H9 (cell line): ENCODE measurements at regions not wholly inside any gene's neighbourhood (a gene's known extent, or its start where the extent isn't known, plus 50 kb on each side); places are given as distances from the start of the nearest gene placed in this dataset.

ENCODE experiments used
- DNase-seq: peaks from one replicate; pipeline ENCODE4 v3.0.0-alpha.2; 2017
- H2AFZ ChIP-seq: one replicate; pipeline ENCODE4 v1.6.1; 2013; ENCODE audit warnings: mild to moderate bottlenecking, low read length, control low read depth, moderate library complexity
- H2AK5ac ChIP-seq: 2 replicates; pipeline ENCODE4 v1.6.1; 2013; ENCODE audit warnings: low read length, control low read depth, mixed read lengths; ENCODE audit not compliant: insufficient read length
- H2BK120ac ChIP-seq: one replicate; pipeline ENCODE4 v1.6.1; 2013; ENCODE audit warnings: low read depth, mild to moderate bottlenecking, low read length, control low read depth, inconsistent platforms; ENCODE audit not compliant: poor library complexity, severe bottlenecking
- H2BK12ac ChIP-seq: 2 replicates; pipeline ENCODE4 v1.6.1; 2013; ENCODE audit warnings: low read length, control low read depth, mixed read lengths, low read depth; ENCODE audit not compliant: insufficient read length
- H2BK15ac ChIP-seq: 2 replicates; pipeline ENCODE4 v1.6.1; 2013; ENCODE audit warnings: low read depth, low read length, control low read depth
- H2BK20ac ChIP-seq: one replicate; pipeline ENCODE4 v1.6.1; 2013; ENCODE audit warnings: low read depth, mild to moderate bottlenecking, low read length, control low read depth, inconsistent platforms; ENCODE audit not compliant: poor library complexity, severe bottlenecking
- H2BK5ac ChIP-seq: 2 replicates; pipeline ENCODE4 v1.6.1; 2013; ENCODE audit warnings: low read length, control low read depth, mixed read lengths; ENCODE audit not compliant: insufficient read length
- H3K14ac ChIP-seq: 2 replicates; pipeline ENCODE4 v1.6.1; 2013; ENCODE audit warnings: low read length, control low read depth; ENCODE audit not compliant: insufficient read depth
- H3K18ac ChIP-seq: 2 replicates; pipeline ENCODE4 v1.6.1; 2013; ENCODE audit warnings: low read depth, mild to moderate bottlenecking, mixed read lengths, low read length, control low read depth; ENCODE audit not compliant: insufficient read length
- H3K23ac ChIP-seq: 2 replicates; pipeline ENCODE4 v1.6.1; 2013; ENCODE audit warnings: low read length, control low read depth, mixed read lengths, low read depth; ENCODE audit not compliant: insufficient read length
- H3K23me2 ChIP-seq: 2 replicates; pipeline ENCODE4 v1.6.1; 2013; ENCODE audit warnings: low read depth, mild to moderate bottlenecking, mixed read lengths, low read length, control low read depth; ENCODE audit not compliant: insufficient read length, poor library complexity, severe bottlenecking
- H3K27ac ChIP-seq: 2 replicates; pipeline ENCODE4 v1.5.1; 2013; ENCODE audit warnings: low read length, control low read depth, mixed read lengths, low read depth; ENCODE audit not compliant: insufficient read length
- H3K27me3 ChIP-seq: 2 replicates; pipeline ENCODE4 v1.6.1; 2013; ENCODE audit warnings: low read length, control low read depth, inconsistent platforms; ENCODE audit not compliant: insufficient read depth
- H3K4ac ChIP-seq: 2 replicates; pipeline ENCODE4 v1.6.1; 2013; ENCODE audit warnings: low read depth, mild to moderate bottlenecking, control low read depth, inconsistent platforms, low read length, moderate library complexity
- H3K4me1 ChIP-seq: 2 replicates; pipeline ENCODE4 v1.6.1; 2013; ENCODE audit warnings: low read length, control low read depth, inconsistent platforms; ENCODE audit not compliant: insufficient read depth
- H3K4me2 ChIP-seq: 2 replicates; pipeline ENCODE4 v1.6.1; 2013; ENCODE audit warnings: low read length, control low read depth, mixed read lengths; ENCODE audit not compliant: insufficient read length, insufficient read depth
- H3K56ac ChIP-seq: 2 replicates; pipeline ENCODE4 v1.6.1; 2013; ENCODE audit warnings: low read depth, mild to moderate bottlenecking, mixed read lengths, low read length, control low read depth; ENCODE audit not compliant: insufficient read length
- H3K79me1 ChIP-seq: 2 replicates; pipeline ENCODE4 v1.6.1; 2013; ENCODE audit warnings: low read depth, mild to moderate bottlenecking, moderate library complexity, low read length, control low read depth, inconsistent platforms; ENCODE audit not compliant: insufficient read depth, poor library complexity, severe bottlenecking
- H3K79me2 ChIP-seq: 2 replicates; pipeline ENCODE4 v1.6.1; 2013; ENCODE audit warnings: low read length, control low read depth, inconsistent platforms; ENCODE audit not compliant: insufficient read depth
- H3K9ac ChIP-seq: 2 replicates; pipeline ENCODE4 v1.6.1; 2013; ENCODE audit warnings: low read length, control low read depth, mixed read lengths; ENCODE audit not compliant: insufficient read length; ENCODE audit errors: extremely low read depth
- H3K9me3 ChIP-seq: one replicate; pipeline ENCODE4 v1.6.1; 2013; ENCODE audit warnings: low read depth, low read length, inconsistent platforms; ENCODE audit not compliant: control insufficient read depth
- H3T11ph ChIP-seq: one replicate; pipeline ENCODE4 v1.6.1; 2013; ENCODE audit warnings: mild to moderate bottlenecking, low read length, control low read depth, inconsistent platforms
- H4K20me1 ChIP-seq: one replicate; pipeline ENCODE4 v1.6.1; 2013; ENCODE audit not compliant: control insufficient read depth, insufficient read length, insufficient read depth
- H4K5ac ChIP-seq: 2 replicates; pipeline ENCODE4 v1.6.1; 2013; ENCODE audit warnings: low read depth, mild to moderate bottlenecking, mixed read lengths, low read length, control low read depth; ENCODE audit not compliant: insufficient read length
- H4K8ac ChIP-seq: replicated peaks from 2 replicates; pipeline ENCODE4 v1.6.1; 2013; ENCODE audit warnings: low read length, control low read depth, mixed read lengths, low read depth; ENCODE audit not compliant: insufficient read length
- H4K91ac ChIP-seq: 2 replicates; pipeline ENCODE4 v1.6.1; 2013; ENCODE audit warnings: low read depth, mild to moderate bottlenecking, moderate library complexity, mixed read lengths, low read length, control low read depth; ENCODE audit not compliant: insufficient read length
- H3K27ac Mint-ChIP-seq, 3 experiments: 2 replicates in 2 of 3; 3 replicates in 1 of 3; pipeline ENCODE4 v1.8.0; 2020 to 2021; ENCODE audit warnings: mixed read lengths in 3 of 3, mild to moderate bottlenecking in 1 of 3, moderate library complexity in 1 of 3
- H3K27me3 Mint-ChIP-seq: 2 replicates; pipeline ENCODE4 v1.8.0; 2021; ENCODE audit warnings: low read depth, mild to moderate bottlenecking, moderate library complexity, mixed read lengths
- H3K36me3 Mint-ChIP-seq, 3 experiments: 2 replicates in 2 of 3; 3 replicates in 1 of 3; pipeline ENCODE4 v1.8.0; 2020 to 2021; ENCODE audit warnings: low read depth in 3 of 3, mixed read lengths in 3 of 3; ENCODE audit not compliant: insufficient read depth in 1 of 3
- H3K4me1 Mint-ChIP-seq, 2 experiments: 2 replicates each; pipeline ENCODE4 v1.8.0; 2020; ENCODE audit warnings: mixed read lengths in 2 of 2
- H3K4me3 Mint-ChIP-seq, 2 experiments: 2 replicates in 1 of 2; 3 replicates in 1 of 2; pipeline ENCODE4 v1.8.0; 2020 to 2021; ENCODE audit warnings: mild to moderate bottlenecking in 2 of 2, mixed read lengths in 2 of 2, moderate library complexity in 1 of 2
- H3K9me3 Mint-ChIP-seq, 2 experiments: 2 replicates in 1 of 2; 3 replicates in 1 of 2; pipeline ENCODE4 v1.8.0; 2020; ENCODE audit warnings: mild to moderate bottlenecking in 2 of 2, mixed read lengths in 2 of 2, moderate library complexity in 1 of 2
- CTCF ChIP-seq: fragments of 200-600 bp; sonication (generic); conservative IDR thresholded peaks from 3 replicates; pipeline ENCODE4 v1.8.0; 2021; ENCODE audit warnings: antibody characterized with exemption, mild to moderate bottlenecking
- WGBS: extraction: QIAGEN DNeasy Blood & Tissue Kit; methylation state at CpG from one replicate; pipeline ENCODE4 v1.1.7; 2013; ENCODE audit warnings: missing lambda C conversion rate, low lambda C conversion rate, mixed read lengths; ENCODE audit not compliant: insufficient read length; ENCODE audit errors: extremely low coverage; 5-methylcytosine and 5-hydroxymethylcytosine counted together

GRCh38 chr2:176558574-176559140 lies 289.4 kb downstream of the MTX2 start:
- Histone ChIP-seq H3K56ac (no peak overlapping the region), H3K23me2 (no peaks in the 10 kb centered on the region), H3K9me3 (no peaks in the 10 kb centered on the region), H2BK15ac (no peak overlapping the region), H2BK20ac (no peak overlapping the region), H2BK12ac (no peak overlapping the region), H3K27me3 (no peaks in the 10 kb centered on the region; the same call in 1 of the 2 replicates), H4K5ac (no peak overlapping the region), H2BK120ac (no peak overlapping the region), H2AK5ac (no peak overlapping the region), H3K14ac (no peak overlapping the region), H2AFZ (no peak overlapping the region), H3K27ac (no peak overlapping the region), H3K79me1 (no peaks in the 10 kb centered on the region), H2BK5ac (no peak overlapping the region), H4K91ac (no peak overlapping the region), H4K20me1 (no peaks in the 10 kb centered on the region), H3K23ac (no peak overlapping the region), H3K4me1 (peaks cover 3% of the 10 kb centered on the region; the same call in 1 of the 2 replicates), H3K9ac (no peak overlapping the region), H4K8ac (no peak overlapping the region), H3K18ac (no peak overlapping the region), H3T11ph (no peak overlapping the region), H3K4me2 (no peak overlapping the region), H3K4ac (no peak overlapping the region), H3K79me2 (no peaks in the 10 kb centered on the region)
- H3K4me1 Mint-ChIP-seq: peaks cover 13 to 15% of the 10 kb centered on the region in 2 experiments
- no peaks in the 10 kb centered on the region; a peak in 1 of 7 replicates for H3K36me3 Mint-ChIP-seq
- peaks cover 82% of the 10 kb centered on the region for H3K27me3 Mint-ChIP-seq
- no CpG with 5 or more reads among the region's 4 CpGs for WGBS
- TF ChIP-seq CTCF: no peak
- H3K27ac Mint-ChIP-seq: no peak overlapping the region
- no peak for DNase-seq
- H3K9me3 Mint-ChIP-seq: no peaks in the 10 kb centered on the region
- no peak overlapping the region for H3K4me3 Mint-ChIP-seq
